PC-3 (cell line): ENCODE measurements at regions not wholly inside any gene's neighbourhood (a gene's known extent, or its start where the extent isn't known, plus 50 kb on each side); places are given as distances from the start of the nearest gene placed in this dataset.

Experiments used
- EZH2phosphoT487 ChIP-seq: fragments of 300-600 bp; sonication (generic); IDR thresholded peaks from 2 replicates; pipeline ENCODE4 v1.6.1; 2018; ENCODE audit warnings: mild to moderate bottlenecking, antibody characterized with exemption, low read length, borderline replicate concordance
- TF ChIP-seq, protein P1 (sequence below): fragments of 300-600 bp; sonication (generic); conservative IDR thresholded peaks from 2 replicates; pipeline ENCODE4 v1.5.1; 2017; ENCODE audit warnings: antibody characterized with exemption, low read depth, mild to moderate bottlenecking, low read length

- TF ChIP-seq, protein P1, sequence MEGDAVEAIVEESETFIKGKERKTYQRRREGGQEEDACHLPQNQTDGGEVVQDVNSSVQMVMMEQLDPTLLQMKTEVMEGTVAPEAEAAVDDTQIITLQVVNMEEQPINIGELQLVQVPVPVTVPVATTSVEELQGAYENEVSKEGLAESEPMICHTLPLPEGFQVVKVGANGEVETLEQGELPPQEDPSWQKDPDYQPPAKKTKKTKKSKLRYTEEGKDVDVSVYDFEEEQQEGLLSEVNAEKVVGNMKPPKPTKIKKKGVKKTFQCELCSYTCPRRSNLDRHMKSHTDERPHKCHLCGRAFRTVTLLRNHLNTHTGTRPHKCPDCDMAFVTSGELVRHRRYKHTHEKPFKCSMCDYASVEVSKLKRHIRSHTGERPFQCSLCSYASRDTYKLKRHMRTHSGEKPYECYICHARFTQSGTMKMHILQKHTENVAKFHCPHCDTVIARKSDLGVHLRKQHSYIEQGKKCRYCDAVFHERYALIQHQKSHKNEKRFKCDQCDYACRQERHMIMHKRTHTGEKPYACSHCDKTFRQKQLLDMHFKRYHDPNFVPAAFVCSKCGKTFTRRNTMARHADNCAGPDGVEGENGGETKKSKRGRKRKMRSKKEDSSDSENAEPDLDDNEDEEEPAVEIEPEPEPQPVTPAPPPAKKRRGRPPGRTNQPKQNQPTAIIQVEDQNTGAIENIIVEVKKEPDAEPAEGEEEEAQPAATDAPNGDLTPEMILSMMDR, result no peak
- TF ChIP-seq EZH2phosphoT487, result no peak
Observed at GRCh38 chr21:22890656-22891055, 1892.4 kb downstream of the NCAM2 start.
